Dendritic cell treated with granulocyte-macrophage colony-stimulating factor and Interleukin-4, amounts not matched to agents 40 ng/mL and 50 ng/mL, for 4 days (primary cell): ENCODE measurements at regions not wholly inside any gene's neighbourhood (a gene's known extent, or its start where the extent isn't known, plus 50 kb on each side); places are given as distances from the start of the nearest gene placed in this dataset.

Source experiments
- H3K27ac Mint-ChIP-seq: one replicate; pipeline ENCODE4 v1.8.0; 2022; ENCODE audit warnings: mild to moderate bottlenecking, mixed read lengths
- H3K27me3 Mint-ChIP-seq: one replicate; pipeline ENCODE4 v1.8.0; 2022; ENCODE audit warnings: mild to moderate bottlenecking, mixed read lengths
- H3K36me3 Mint-ChIP-seq: one replicate; pipeline ENCODE4 v1.8.0; 2022; ENCODE audit warnings: low read depth, mixed read lengths
- H3K4me1 Mint-ChIP-seq: one replicate; pipeline ENCODE4 v1.8.0; 2022; ENCODE audit warnings: low read depth, mixed read lengths
- H3K4me3 Mint-ChIP-seq: one replicate; pipeline ENCODE4 v1.8.0; 2022; ENCODE audit warnings: mild to moderate bottlenecking, moderate library complexity, mixed read lengths
- H3K9me3 Mint-ChIP-seq: one replicate; pipeline ENCODE4 v1.8.0; 2022; ENCODE audit warnings: mixed read lengths
- intact Hi-C: fragments of 100-400 bp; cut with micrococcal nuclease; formaldehyde crosslinking; loops from one replicate; pipeline ENCODE4 v1.15.0; 2022

- no peak overlapping the region for H3K4me3 Mint-ChIP-seq
Measured at GRCh38 chr4:110737931-110738330, 115.1 kb upstream of the PITX2 start.

GRCh38 chr4:110742143-110742542 is 119.3 kb upstream of the PITX2 start:
- H3K4me3 Mint-ChIP-seq: no peak overlapping the region
- intact Hi-C loops: no loop called here
- no peaks in the 10 kb centered on the region for H3K36me3 Mint-ChIP-seq
- no peak overlapping the region for H3K27ac Mint-ChIP-seq
- no peaks in the 10 kb centered on the region for H3K4me1 Mint-ChIP-seq
- H3K9me3 Mint-ChIP-seq: no peaks in the 10 kb centered on the region
- H3K27me3 Mint-ChIP-seq: no peaks in the 10 kb centered on the region

More at GRCh38 chr4:110737931-110738330, 115.1 kb upstream of the PITX2 start:
- no peaks in the 10 kb centered on the region for H3K27me3 Mint-ChIP-seq
- H3K4me1 Mint-ChIP-seq: no peaks in the 10 kb centered on the region
- no peak overlapping the region for H3K27ac Mint-ChIP-seq
- no peaks in the 10 kb centered on the region for H3K36me3 Mint-ChIP-seq
- no peaks in the 10 kb centered on the region for H3K9me3 Mint-ChIP-seq
- intact Hi-C loops: no loop called here

- no peaks in the 10 kb centered on the region for H3K36me3 Mint-ChIP-seq
- H3K4me1 Mint-ChIP-seq: no peaks in the 10 kb centered on the region
- H3K27me3 Mint-ChIP-seq: no peaks in the 10 kb centered on the region
- H3K9me3 Mint-ChIP-seq: no peaks in the 10 kb centered on the region
- no peak overlapping the region for H3K27ac Mint-ChIP-seq
- intact Hi-C loops: no loop called here
- no peak overlapping the region for H3K4me3 Mint-ChIP-seq
Measured at GRCh38 chr4:110748071-110748470, 125.2 kb upstream of the PITX2 start.

- Mint-ChIP-seq H3K4me3 (no peak overlapping the region), H3K27ac (no peak overlapping the region), H3K27me3 (no peaks in the 10 kb centered on the region), H3K9me3 (no peaks in the 10 kb centered on the region), H3K4me1 (no peaks in the 10 kb centered on the region), H3K36me3 (no peaks in the 10 kb centered on the region)
- intact Hi-C loops: no loop called here
Measured at GRCh38 chr4:110751183-110751582, 128.3 kb upstream of the PITX2 start.

- H3K4me3 Mint-ChIP-seq: no peak overlapping the region
- no peaks in the 10 kb centered on the region for H3K36me3 Mint-ChIP-seq
- H3K27me3 Mint-ChIP-seq: no peaks in the 10 kb centered on the region
- no peak overlapping the region for H3K27ac Mint-ChIP-seq
- H3K4me1 Mint-ChIP-seq: no peaks in the 10 kb centered on the region
- intact Hi-C loops: no loop called here
- H3K9me3 Mint-ChIP-seq: no peaks in the 10 kb centered on the region
Measured at GRCh38 chr4:110751986-110752385, 129.1 kb upstream of the PITX2 start.

GRCh38 chr4:110753466-110753865 is 130.6 kb upstream of the PITX2 start:
- Mint-ChIP-seq H3K4me3 (no peak overlapping the region), H3K36me3 (no peaks in the 10 kb centered on the region), H3K27ac (no peak overlapping the region), H3K27me3 (no peaks in the 10 kb centered on the region), H3K4me1 (no peaks in the 10 kb centered on the region), H3K9me3 (no peaks in the 10 kb centered on the region)
- intact Hi-C loops: no loop called here

- Mint-ChIP-seq H3K4me1 (no peaks in the 10 kb centered on the region), H3K27ac (no peak overlapping the region), H3K36me3 (no peaks in the 10 kb centered on the region), H3K27me3 (no peaks in the 10 kb centered on the region), H3K9me3 (no peaks in the 10 kb centered on the region), H3K4me3 (no peak overlapping the region)
- intact Hi-C loops: no loop called here
Measured at GRCh38 chr4:110754716-110755115, 131.8 kb upstream of the PITX2 start.

GRCh38 chr4:110769578-110769977 is 146.7 kb upstream of the PITX2 start:
- intact Hi-C loops: no loop called here
- H3K27me3 Mint-ChIP-seq: no peaks in the 10 kb centered on the region
- peaks cover 20% of the 10 kb centered on the region for H3K9me3 Mint-ChIP-seq
- H3K27ac Mint-ChIP-seq: no peak overlapping the region
- H3K36me3 Mint-ChIP-seq: no peaks in the 10 kb centered on the region
- no peaks in the 10 kb centered on the region for H3K4me1 Mint-ChIP-seq
- no peak overlapping the region for H3K4me3 Mint-ChIP-seq

- Mint-ChIP-seq H3K9me3 (peaks cover 20% of the 10 kb centered on the region), H3K36me3 (no peaks in the 10 kb centered on the region), H3K4me3 (no peak overlapping the region), H3K4me1 (no peaks in the 10 kb centered on the region), H3K27ac (no peak overlapping the region), H3K27me3 (no peaks in the 10 kb centered on the region)
- intact Hi-C loops: no loop called here
Measured at GRCh38 chr4:110770353-110770752, 147.5 kb upstream of the PITX2 start.

- Mint-ChIP-seq H3K4me3 (no peak overlapping the region), H3K4me1 (no peaks in the 10 kb centered on the region), H3K27ac (no peak overlapping the region), H3K9me3 (peaks cover 14% of the 10 kb centered on the region), H3K27me3 (no peaks in the 10 kb centered on the region), H3K36me3 (no peaks in the 10 kb centered on the region)
- intact Hi-C loops: no loop called here
Measured at GRCh38 chr4:110778521-110778920, 155.6 kb upstream of the PITX2 start.

- no peaks in the 10 kb centered on the region for H3K4me1 Mint-ChIP-seq
- no peaks in the 10 kb centered on the region for H3K27me3 Mint-ChIP-seq
- intact Hi-C loops: no loop called here
- H3K36me3 Mint-ChIP-seq: no peaks in the 10 kb centered on the region
- H3K9me3 Mint-ChIP-seq: peaks cover 14% of the 10 kb centered on the region
- H3K27ac Mint-ChIP-seq: no peak overlapping the region
- no peak overlapping the region for H3K4me3 Mint-ChIP-seq
Measured at GRCh38 chr4:110780538-110780937, 157.7 kb upstream of the PITX2 start.

- intact Hi-C loops: no loop called here
- no peak overlapping the region for H3K27ac Mint-ChIP-seq
- no peak overlapping the region for H3K4me3 Mint-ChIP-seq
- no peaks in the 10 kb centered on the region for H3K27me3 Mint-ChIP-seq
- H3K36me3 Mint-ChIP-seq: no peaks in the 10 kb centered on the region
- peaks cover 14% of the 10 kb centered on the region for H3K9me3 Mint-ChIP-seq
- no peaks in the 10 kb centered on the region for H3K4me1 Mint-ChIP-seq
Measured at GRCh38 chr4:110781944-110782343, 159.1 kb upstream of the PITX2 start.

- Mint-ChIP-seq H3K4me1 (no peaks in the 10 kb centered on the region), H3K4me3 (no peak overlapping the region), H3K27ac (no peak overlapping the region), H3K27me3 (no peaks in the 10 kb centered on the region), H3K36me3 (no peaks in the 10 kb centered on the region), H3K9me3 (no peaks in the 10 kb centered on the region)
- intact Hi-C loops: no loop called here
Measured at GRCh38 chr4:110787109-110787508, 164.2 kb upstream of the PITX2 start.

- H3K27ac Mint-ChIP-seq: no peak overlapping the region
- H3K36me3 Mint-ChIP-seq: no peaks in the 10 kb centered on the region
- no peaks in the 10 kb centered on the region for H3K4me1 Mint-ChIP-seq
- no peak overlapping the region for H3K4me3 Mint-ChIP-seq
- H3K9me3 Mint-ChIP-seq: no peaks in the 10 kb centered on the region
- H3K27me3 Mint-ChIP-seq: no peaks in the 10 kb centered on the region
- intact Hi-C loops: no loop called here
Measured at GRCh38 chr4:110787707-110788106, 164.8 kb upstream of the PITX2 start.

GRCh38 chr4:110788302-110788701 is 165.4 kb upstream of the PITX2 start:
- intact Hi-C loops: no loop called here

More at GRCh38 chr4:110788302-110788701, 165.4 kb upstream of the PITX2 start:
- Mint-ChIP-seq H3K9me3 (no peaks in the 10 kb centered on the region), H3K27ac (no peak overlapping the region), H3K36me3 (no peaks in the 10 kb centered on the region), H3K27me3 (no peaks in the 10 kb centered on the region), H3K4me3 (no peak overlapping the region), H3K4me1 (no peaks in the 10 kb centered on the region)
